Activated CD4-positive, CD25-positive, alpha-beta regulatory T cell (primary cell): ENCODE measurements at regions not wholly inside any gene's neighbourhood (a gene's known extent, or its start where the extent isn't known, plus 50 kb on each side); places are given as distances from the start of the nearest gene placed in this dataset.

Experiments used
- DNase-seq, 4 experiments: peaks; one replicate each; lab custom pipeline; 2025; lab: John Stamatoyannopoulos, UW

- no peak for DNase-seq
Measured at GRCh38 chr3:182464513-182465145, 328.7 kb upstream of the ATP11B start.

- no peak for DNase-seq
Measured at GRCh38 chr3:182465301-182466185, 327.8 kb upstream of the ATP11B start.

- no peak for DNase-seq
Measured at GRCh38 chr3:182469086-182469485, 324.2 kb upstream of the ATP11B start.

GRCh38 chr3:182470187-182470586 lies 323.1 kb upstream of the ATP11B start:
- no peak for DNase-seq

- DNase-seq = no peak
Measured at GRCh38 chr3:182473191-182473710, 320.1 kb upstream of the ATP11B start.

GRCh38 chr3:182478369-182478768 lies 314.9 kb upstream of the ATP11B start:
- DNase-seq = no peak

- DNase-seq = no peak
Measured at GRCh38 chr3:182479419-182480336, 313.6 kb upstream of the ATP11B start.

- no peak for DNase-seq
Measured at GRCh38 chr3:182482705-182483104, 310.6 kb upstream of the ATP11B start.

- DNase-seq = no peak
Measured at GRCh38 chr3:182484682-182485081, 308.6 kb upstream of the ATP11B start.

GRCh38 chr3:182485301-182485700 lies 308.0 kb upstream of the ATP11B start:
- DNase-seq = no peak

GRCh38 chr3:182486463-182486862 lies 306.8 kb upstream of the ATP11B start:
- no peak for DNase-seq

- DNase-seq = no peak
Measured at GRCh38 chr3:182487143-182487542, 306.2 kb upstream of the ATP11B start.

- no peak for DNase-seq
Measured at GRCh38 chr3:182487611-182488010, 305.7 kb upstream of the ATP11B start.

- no peak for DNase-seq
Measured at GRCh38 chr3:182490596-182491491, 302.5 kb upstream of the ATP11B start.

- DNase-seq = no peak
Measured at GRCh38 chr3:182491577-182491976, 301.7 kb upstream of the ATP11B start.

GRCh38 chr3:182492536-182492935 lies 300.8 kb upstream of the ATP11B start:
- no peak for DNase-seq

GRCh38 chr3:182500289-182500688 lies 293.0 kb upstream of the ATP11B start:
- DNase-seq = no peak

- DNase-seq = no peak
Measured at GRCh38 chr3:182501856-182502255, 291.4 kb upstream of the ATP11B start.

GRCh38 chr3:182503401-182503800 lies 289.9 kb upstream of the ATP11B start:
- no peak for DNase-seq

GRCh38 chr3:182508919-182509711 lies 284.2 kb upstream of the ATP11B start:
- DNase-seq = no peak
